ENCODE measurements at regions not wholly inside any gene's neighbourhood (a gene's known extent, or its start where the extent isn't known, plus 50 kb on each side); places are given as distances from the start of the nearest gene placed in this dataset.

DNA sequence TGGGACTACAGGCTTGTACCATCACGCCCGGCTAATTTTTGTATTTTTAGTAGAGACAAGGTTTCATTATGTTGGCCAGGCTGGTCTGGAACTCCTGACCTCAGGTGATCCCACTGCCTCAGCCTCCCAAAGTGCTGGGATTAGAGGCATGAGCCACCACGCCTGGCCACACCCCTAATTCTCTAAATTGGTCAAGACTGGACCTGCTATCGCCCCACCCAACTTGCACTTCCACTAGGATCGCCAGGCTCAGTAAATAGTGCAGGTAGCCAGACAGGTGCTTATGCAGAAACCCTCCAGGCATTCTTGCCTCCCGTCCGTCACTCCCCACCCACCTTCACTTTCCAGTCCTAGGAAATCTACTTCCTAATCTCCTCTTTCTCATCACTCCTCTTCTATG, 481.4 kb upstream of the EEF2KMT start:
- Histone ChIP-seq H2BK120ac (ENCODE audit: insufficient read depth, low read length, poor library complexity) (no peak overlapping the region), H2BK12ac (ENCODE audit: low read length) (no peak overlapping the region), H2AFZ (ENCODE audit: insufficient read depth, low read length, poor library complexity) (no peak overlapping the region)

DNA sequence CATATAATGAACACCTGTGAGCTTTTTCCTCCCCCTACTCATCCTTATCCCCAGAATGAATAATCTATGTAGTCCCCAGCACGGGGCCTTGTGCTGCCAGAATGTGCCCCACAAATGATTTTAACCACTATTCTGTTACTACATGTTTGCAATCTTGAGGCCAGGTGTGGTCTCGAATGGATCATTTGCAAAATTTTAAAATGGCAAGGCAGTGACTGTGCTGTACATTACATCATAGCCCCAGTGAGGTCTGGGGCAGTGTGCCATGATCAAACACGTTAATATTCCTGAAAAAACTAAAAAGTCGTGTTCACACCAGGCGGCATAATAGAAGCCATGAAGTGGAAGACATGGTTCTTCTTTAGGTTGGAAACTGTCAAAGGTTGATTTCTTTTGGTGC, 479.9 kb upstream of the EEF2KMT start:
- no peak for DNase-seq
- Histone ChIP-seq H2AK5ac (ENCODE audit: low read length) (no peak overlapping the region), H3K79me1 (ENCODE audit: low read length) (no peaks in the 10 kb centered on the region), H3K36me3 (ENCODE audit: control insufficient read depth in 1 of 2, insufficient read depth in 2 of 2, low read length in 2 of 2) (no peaks in the 10 kb centered on the region), H3K23ac (ENCODE audit: low read length) (no peak overlapping the region), H2BK12ac (ENCODE audit: low read length) (no peak overlapping the region), H3K79me2 (ENCODE audit: control insufficient read depth, insufficient read depth, low read length, poor library complexity) (no peaks in the 10 kb centered on the region), H3K27me3 (ENCODE audit: insufficient read depth, low read length) (no peaks in the 10 kb centered on the region), H3K4me1 (ENCODE audit: control insufficient read depth in 1 of 2, insufficient read depth in 2 of 2, low read length in 2 of 2) (no peaks in the 10 kb centered on the region), H3K9me3 (ENCODE audit: insufficient read depth, low read depth, low read length) (peaks cover 5% of the 10 kb centered on the region), H2BK120ac (ENCODE audit: insufficient read depth, low read length, poor library complexity) (no peak overlapping the region), H3K18ac (ENCODE audit: low read length) (no peak overlapping the region), H2BK5ac (ENCODE audit: low read depth, low read length, poor library complexity) (no peak overlapping the region), H4K8ac (ENCODE audit: low read depth, low read length) (no peak overlapping the region), H4K91ac (ENCODE audit: low read depth, low read length) (no peak overlapping the region), H4K12ac (ENCODE audit: low read depth, low read length) (no peak overlapping the region), H3K4ac (ENCODE audit: low read depth, low read length) (no peak overlapping the region), H3K4me2 (ENCODE audit: low read length) (no peak overlapping the region), H3K14ac (ENCODE audit: low read length) (no peak overlapping the region), H2AFZ (ENCODE audit: insufficient read depth, low read length, poor library complexity) (no peak overlapping the region), H3K27ac (ENCODE audit: low read depth, low read length) (no peak overlapping the region), H3K4me3 (ENCODE audit: low read depth, low read length) (no peak overlapping the region), H3K9ac (ENCODE audit: low read length) (no peak overlapping the region)
- no CpG with 5 or more reads among the region's 5 CpGs for WGBS (ENCODE audit: extremely low coverage, insufficient coverage, insufficient read length)

More for the DNA sequence above, 481.4 kb upstream of the EEF2KMT start:
- H3K4me1 ChIP-seq (ENCODE audit: control insufficient read depth in 1 of 2, insufficient read depth in 2 of 2, low read length in 2 of 2): no peaks in the 10 kb centered on the region
- H2BK5ac ChIP-seq (ENCODE audit: low read depth, low read length, poor library complexity): no peak overlapping the region
- no peak overlapping the region for H2AK5ac ChIP-seq (ENCODE audit: low read length)
- H4K12ac ChIP-seq (ENCODE audit: low read depth, low read length): no peak overlapping the region
- no peak overlapping the region for H3K23ac ChIP-seq (ENCODE audit: low read length)
- H3K79me2 ChIP-seq (ENCODE audit: control insufficient read depth, insufficient read depth, low read length, poor library complexity): no peaks in the 10 kb centered on the region
- H3K4me3 ChIP-seq (ENCODE audit: low read depth, low read length): no peak overlapping the region
- no peaks in the 10 kb centered on the region for H3K36me3 ChIP-seq (ENCODE audit: control insufficient read depth in 1 of 2, insufficient read depth in 2 of 2, low read length in 2 of 2)
- no peaks in the 10 kb centered on the region for H3K27me3 ChIP-seq (ENCODE audit: insufficient read depth, low read length)
- H3K4ac ChIP-seq (ENCODE audit: low read depth, low read length): no peak overlapping the region
- H3K14ac ChIP-seq (ENCODE audit: low read length): no peak overlapping the region
- H3K4me2 ChIP-seq (ENCODE audit: low read length): no peak overlapping the region
- H3K79me1 ChIP-seq (ENCODE audit: low read length): no peaks in the 10 kb centered on the region
- H3K27ac ChIP-seq (ENCODE audit: low read depth, low read length): no peak overlapping the region
- H4K8ac ChIP-seq (ENCODE audit: low read depth, low read length): no peak overlapping the region
- no peak for DNase-seq
- WGBS (ENCODE audit: extremely low coverage, insufficient coverage, insufficient read length): no CpG with 5 or more reads among the region's 7 CpGs
- no peaks in the 10 kb centered on the region for H3K9me3 ChIP-seq (ENCODE audit: insufficient read depth, low read depth, low read length)
- H3K9ac ChIP-seq (ENCODE audit: low read length): no peak overlapping the region
- H4K91ac ChIP-seq (ENCODE audit: low read depth, low read length): no peak overlapping the region
- no peak overlapping the region for H3K18ac ChIP-seq (ENCODE audit: low read length)

DNA sequence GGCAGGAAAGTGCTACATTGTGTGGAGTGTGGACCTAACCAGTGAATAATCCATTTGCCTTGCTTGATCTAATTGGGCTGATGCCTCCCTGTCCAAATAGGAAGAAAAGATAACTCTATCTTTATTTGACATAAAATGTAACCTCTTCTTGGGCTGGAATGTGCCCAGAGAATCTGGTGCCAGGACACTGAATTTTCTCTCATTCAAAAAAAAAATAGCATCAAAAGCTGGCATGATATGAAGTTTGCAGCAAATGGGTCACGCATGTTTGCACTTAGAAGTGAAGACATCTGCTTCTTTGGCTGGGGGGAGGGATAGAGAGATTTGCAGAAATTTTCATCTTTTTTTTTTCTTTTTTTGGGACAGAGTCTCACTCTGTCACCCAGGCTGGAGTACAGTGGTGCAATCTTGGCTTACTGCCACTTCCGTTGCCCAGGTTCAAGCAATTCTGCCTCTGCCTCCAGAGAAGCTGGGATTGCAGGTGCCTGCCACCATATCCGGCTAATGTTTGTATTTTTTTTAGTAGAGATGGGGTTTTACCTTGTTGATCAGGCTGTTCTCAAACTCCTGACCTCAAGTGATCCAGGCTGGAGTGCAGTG, 478.2 kb upstream of the EEF2KMT start:
- no CpG with 5 or more reads among the region's 3 CpGs for WGBS (ENCODE audit: extremely low coverage, insufficient coverage, insufficient read length)
- Histone ChIP-seq H2BK5ac (ENCODE audit: low read depth, low read length, poor library complexity) (no peak overlapping the region), H4K91ac (ENCODE audit: low read depth, low read length) (no peak overlapping the region), H2AK5ac (ENCODE audit: low read length) (no peak overlapping the region), H3K79me2 (ENCODE audit: control insufficient read depth, insufficient read depth, low read length, poor library complexity) (no peaks in the 10 kb centered on the region), H3K14ac (ENCODE audit: low read length) (no peak overlapping the region), H3K9ac (ENCODE audit: low read length) (no peak overlapping the region), H3K27me3 (ENCODE audit: insufficient read depth, low read length) (no peaks in the 10 kb centered on the region), H3K4ac (ENCODE audit: low read depth, low read length) (no peak overlapping the region), H4K12ac (ENCODE audit: low read depth, low read length) (no peak overlapping the region), H3K4me3 (ENCODE audit: low read depth, low read length) (no peak overlapping the region), H3K27ac (ENCODE audit: low read depth, low read length) (no peak overlapping the region), H2BK12ac (ENCODE audit: low read length) (no peak overlapping the region), H3K23ac (ENCODE audit: low read length) (no peak overlapping the region), H3K4me1 (ENCODE audit: control insufficient read depth in 1 of 2, insufficient read depth in 2 of 2, low read length in 2 of 2) (no peaks in the 10 kb centered on the region), H2BK120ac (ENCODE audit: insufficient read depth, low read length, poor library complexity) (no peak overlapping the region), H3K4me2 (ENCODE audit: low read length) (no peak overlapping the region), H3K36me3 (ENCODE audit: control insufficient read depth in 1 of 2, insufficient read depth in 2 of 2, low read length in 2 of 2) (no peaks in the 10 kb centered on the region), H3K18ac (ENCODE audit: low read length) (no peak overlapping the region), H3K9me3 (ENCODE audit: insufficient read depth, low read depth, low read length) (peaks cover 5% of the 10 kb centered on the region), H2AFZ (ENCODE audit: insufficient read depth, low read length, poor library complexity) (no peak overlapping the region), H4K8ac (ENCODE audit: low read depth, low read length) (no peak overlapping the region), H3K79me1 (ENCODE audit: low read length) (no peaks in the 10 kb centered on the region)
- DNase-seq: no peak

DNA sequence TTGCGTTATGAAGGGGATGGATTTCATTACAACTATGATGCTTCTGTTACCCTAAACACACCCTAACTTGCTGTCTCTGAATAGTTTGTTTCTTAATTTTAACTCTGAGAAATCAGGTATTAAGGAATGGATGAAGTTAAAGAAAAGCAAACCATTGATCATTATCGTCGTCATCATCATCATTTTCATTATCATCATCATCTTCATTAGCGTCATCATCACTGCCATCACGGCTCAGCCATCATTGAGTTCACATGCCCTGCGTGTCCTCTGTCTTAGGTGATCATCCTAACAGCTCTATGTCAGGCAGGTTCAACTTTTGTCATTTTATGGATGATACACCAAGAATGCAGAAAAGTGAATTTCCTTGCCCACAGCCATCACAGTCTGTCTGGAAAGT, 477.5 kb upstream of the EEF2KMT start:
- no peak overlapping the region for H3K18ac ChIP-seq (ENCODE audit: low read length)
- no peak overlapping the region for H2AFZ ChIP-seq (ENCODE audit: insufficient read depth, low read length, poor library complexity)
- no peak overlapping the region for H2BK5ac ChIP-seq (ENCODE audit: low read depth, low read length, poor library complexity)
- no peaks in the 10 kb centered on the region for H3K27me3 ChIP-seq (ENCODE audit: insufficient read depth, low read length)
- no peak overlapping the region for H4K91ac ChIP-seq (ENCODE audit: low read depth, low read length)
- H3K9ac ChIP-seq (ENCODE audit: low read length): no peak overlapping the region
- no peaks in the 10 kb centered on the region for H3K79me2 ChIP-seq (ENCODE audit: control insufficient read depth, insufficient read depth, low read length, poor library complexity)
- H4K8ac ChIP-seq (ENCODE audit: low read depth, low read length): no peak overlapping the region
- no peaks in the 10 kb centered on the region for H3K36me3 ChIP-seq (ENCODE audit: control insufficient read depth in 1 of 2, insufficient read depth in 2 of 2, low read length in 2 of 2)
- H3K14ac ChIP-seq (ENCODE audit: low read length): no peak overlapping the region
- H3K9me3 ChIP-seq (ENCODE audit: insufficient read depth, low read depth, low read length): peaks cover 5% of the 10 kb centered on the region
- no peak overlapping the region for H2BK120ac ChIP-seq (ENCODE audit: insufficient read depth, low read length, poor library complexity)
- no peak overlapping the region for H3K4ac ChIP-seq (ENCODE audit: low read depth, low read length)
- no peak overlapping the region for H2AK5ac ChIP-seq (ENCODE audit: low read length)
- H3K27ac ChIP-seq (ENCODE audit: low read depth, low read length): no peak overlapping the region
- H2BK12ac ChIP-seq (ENCODE audit: low read length): no peak overlapping the region
- no peak overlapping the region for H4K12ac ChIP-seq (ENCODE audit: low read depth, low read length)
- no peak for DNase-seq
- no peaks in the 10 kb centered on the region for H3K4me1 ChIP-seq (ENCODE audit: control insufficient read depth in 1 of 2, insufficient read depth in 2 of 2, low read length in 2 of 2)
- H3K23ac ChIP-seq (ENCODE audit: low read length): no peak overlapping the region
- no peaks in the 10 kb centered on the region for H3K79me1 ChIP-seq (ENCODE audit: low read length)
- H3K4me3 ChIP-seq (ENCODE audit: low read depth, low read length): no peak overlapping the region
- WGBS (ENCODE audit: extremely low coverage, insufficient coverage, insufficient read length): no CpG with 5 or more reads among the region's 6 CpGs
- H3K4me2 ChIP-seq (ENCODE audit: low read length): no peak overlapping the region
